ENCODE measurements at regions not wholly inside any gene's neighbourhood (a gene's known extent, or its start where the extent isn't known, plus 50 kb on each side); places are given as distances from the start of the nearest gene placed in this dataset.

GRCh38 chr1:79912813-79913212, 906.3 kb upstream of the ADGRL4 start:
- H2AFZ ChIP-seq (ENCODE audit: low read length): no peak overlapping the region
- no peak overlapping the region for H2BK5ac ChIP-seq (ENCODE audit: low read depth, low read length)
- H4K5ac ChIP-seq (ENCODE audit: insufficient read length, low read depth, low read length): no peak overlapping the region
- H3K36me3 ChIP-seq (ENCODE audit: control insufficient read depth in 2 of 4, insufficient read depth in 4 of 4, low read length in 3 of 4): no peaks in the 10 kb centered on the region
- H3K4me3 ChIP-seq (ENCODE audit: extremely low read depth in 1 of 4, insufficient read depth in 2 of 4, low read depth in 3 of 4, low read length in 4 of 4): no peak overlapping the region
- H4K20me1 ChIP-seq (replicated peaks in 1 of 2; ENCODE audit: control insufficient read depth in 1 of 2, insufficient read depth in 2 of 2, low read length in 2 of 2): no peaks in the 10 kb centered on the region
- H2BK12ac ChIP-seq (ENCODE audit: low read depth, low read length): no peak overlapping the region
- H3K9me3 ChIP-seq (ENCODE audit: insufficient read depth in 2 of 2, low read depth in 1 of 2, low read length in 1 of 2): 0 out of 4 replicates have a peak, but pooled peaks cover 0 to 2% of the 10 kb centered on the region in 2 experiments
- WGBS, 2 experiments (ENCODE audit: extremely low coverage in 1 of 2, insufficient coverage in 1 of 2, insufficient read length in 1 of 2, insufficient replicate concordance in 2 of 2, low coverage in 1 of 2, low lambda C conversion rate in 2 of 2, missing lambda C conversion rate in 1 of 2): 89% methylated on average over 4 of the region's 4 CpGs; no CpG with 5 or more reads in 1 of the 2 experiments
- no peak for DNase-seq (ENCODE audit: low read depth in 1 of 2, low spot score in 2 of 2)
- no peak overlapping the region for H3K4ac ChIP-seq (replicated peaks; ENCODE audit: insufficient read length, low read depth, low read length)
- TF ChIP-seq TAF7 (optimal IDR thresholded peaks at IDR 0.05; ENCODE audit: borderline replicate concordance, low read depth, low read length): no peak
- TF ChIP-seq TAF1 (IDR thresholded peaks at IDR 0.05; ENCODE audit: low read depth, low read length): no peak
- TF ChIP-seq CHD1 (IDR thresholded peaks at IDR 0.05; ENCODE audit: low read depth, low read length): no peak
- TF ChIP-seq TBP (IDR thresholded peaks at IDR 0.05; ENCODE audit: low read depth, low read length): no peak
- TF ChIP-seq TCF12 (IDR thresholded peaks at IDR 0.05; ENCODE audit: low read depth, low read length): no peak
- no peak for TF ChIP-seq FOSL1 (IDR thresholded peaks at IDR 0.05; ENCODE audit: insufficient read depth, low read depth, low read length)
- no peak for TF ChIP-seq ATF3 (IDR thresholded peaks at IDR 0.05; ENCODE audit: insufficient read depth, low read depth, low read length)
- TF ChIP-seq JUND (IDR thresholded peaks at IDR 0.05; ENCODE audit: low read length): no peak
- TF ChIP-seq SP1 (IDR thresholded peaks at IDR 0.05; ENCODE audit: low read depth, low read length): no peak
- no peak for TF ChIP-seq CHD2 (IDR thresholded peaks at IDR 0.05; ENCODE audit: low read length)
- TF ChIP-seq YY1 (IDR thresholded peaks at IDR 0.05; ENCODE audit: low read depth, low read length): no peak
- H3K14ac ChIP-seq (ENCODE audit: insufficient read length): no peak overlapping the region
- no peak overlapping the region for H3K27ac ChIP-seq (ENCODE audit: low read depth, low read length)
- H3K4me1 ChIP-seq (replicated peaks in 1 of 4; ENCODE audit: control insufficient read depth in 3 of 4, insufficient read depth in 4 of 4, low read length in 3 of 4): no peaks in the 10 kb centered on the region
- no peak overlapping the region for H2BK15ac ChIP-seq (ENCODE audit: low read length)
- no peaks in the 10 kb centered on the region for H3K79me1 ChIP-seq (ENCODE audit: low read depth, low read length)
- H3K18ac ChIP-seq (ENCODE audit: extremely low read depth, low read length): no peak overlapping the region
- no peak overlapping the region for H4K8ac ChIP-seq (ENCODE audit: extremely low read depth, insufficient read depth, low read length)
- H3K23me2 ChIP-seq (ENCODE audit: low read depth, low read length): no peaks in the 10 kb centered on the region
- no peak overlapping the region for H2BK120ac ChIP-seq (replicated peaks; ENCODE audit: low read depth, low read length)
- H3K79me2 ChIP-seq (ENCODE audit: control insufficient read depth in 1 of 2, insufficient read depth in 2 of 2, low read length in 2 of 2): no peaks in the 10 kb centered on the region
- no peak overlapping the region for H3K9ac ChIP-seq (replicated peaks in 1 of 4; ENCODE audit: extremely low read depth in 1 of 4, low read depth in 3 of 4, low read length in 3 of 4)
- POLR2A ChIA-PET (ENCODE audit: partially characterized antibody): no interaction called here
- no peak overlapping the region for H4K91ac ChIP-seq (replicated peaks; ENCODE audit: insufficient read length, low read length)
- no peak overlapping the region for H3K23ac ChIP-seq (ENCODE audit: insufficient read length)
- H3K56ac ChIP-seq (replicated peaks; ENCODE audit: insufficient read length, low read depth, low read length): no peak overlapping the region
- no peaks in the 10 kb centered on the region for H3K27me3 ChIP-seq (replicated peaks in 1 of 4; ENCODE audit: control insufficient read depth in 3 of 4, extremely low read depth in 1 of 4, insufficient read depth in 3 of 4, low read length in 3 of 4)
- no peak overlapping the region for H2AK5ac ChIP-seq (ENCODE audit: low read depth, low read length)
- no peak overlapping the region for H2BK20ac ChIP-seq (ENCODE audit: low read length)
- CTCF ChIA-PET (ENCODE audit: partially characterized antibody): no interaction called here
- H3K4me2 ChIP-seq (ENCODE audit: insufficient read depth in 1 of 2, low read depth in 2 of 2, low read length in 2 of 2): no peak overlapping the region
- FAIRE-seq: no peak

Data from H1 (cell line).